HG03103 (cell line): ENCODE measurements at regions not wholly inside any gene's neighbourhood (a gene's known extent, or its start where the extent isn't known, plus 50 kb on each side); places are given as distances from the start of the nearest gene placed in this dataset.

Experiments
- ATAC-seq: cut with Tn5 transposase; IDR thresholded peaks from one replicate; pipeline ENCODE4 v1.9.1; 2021; ENCODE audit warnings: low read depth; ENCODE audit not compliant: unreplicated experiment

DNA sequence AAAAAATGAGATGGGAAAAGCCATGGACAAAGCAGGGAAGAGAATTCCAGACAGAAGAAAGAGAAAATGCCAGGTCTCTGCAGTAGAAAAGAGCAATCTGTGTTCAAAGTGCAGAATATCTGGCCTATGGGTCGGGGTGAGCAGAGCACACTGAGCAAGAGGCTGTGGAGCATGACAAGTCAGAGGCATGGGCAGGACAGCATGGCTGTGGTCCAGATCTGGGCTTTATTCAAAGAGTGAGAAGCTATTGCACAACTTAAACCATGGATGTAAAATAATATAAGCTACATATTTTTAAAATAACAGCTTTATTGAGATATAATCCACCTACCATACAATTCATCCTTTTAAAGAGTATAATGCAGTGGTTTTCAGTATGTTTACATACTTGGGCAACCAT lies 133.1 kb upstream of the SPDL1 start:
- ATAC-seq, result no peak

DNA sequence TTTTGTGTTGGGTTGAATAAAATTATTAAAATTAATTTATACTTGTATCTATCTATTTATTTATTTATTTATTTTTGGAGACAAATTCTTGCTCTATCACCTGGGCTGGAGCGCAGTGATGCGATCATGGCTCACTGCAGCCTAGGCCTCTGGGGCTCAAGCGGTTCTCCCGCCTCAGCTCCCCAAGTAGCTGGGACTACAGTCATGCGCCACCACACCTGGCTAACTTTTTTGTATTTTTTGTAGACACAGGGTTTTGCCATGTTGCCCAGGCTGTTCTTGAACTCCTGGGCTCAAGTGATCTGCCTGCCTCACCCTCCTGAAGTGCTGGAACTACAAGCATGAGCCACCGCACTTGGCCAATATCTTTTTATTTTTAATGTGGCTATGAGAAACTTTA lies 134.7 kb upstream of the SPDL1 start:
- no peak for ATAC-seq

DNA sequence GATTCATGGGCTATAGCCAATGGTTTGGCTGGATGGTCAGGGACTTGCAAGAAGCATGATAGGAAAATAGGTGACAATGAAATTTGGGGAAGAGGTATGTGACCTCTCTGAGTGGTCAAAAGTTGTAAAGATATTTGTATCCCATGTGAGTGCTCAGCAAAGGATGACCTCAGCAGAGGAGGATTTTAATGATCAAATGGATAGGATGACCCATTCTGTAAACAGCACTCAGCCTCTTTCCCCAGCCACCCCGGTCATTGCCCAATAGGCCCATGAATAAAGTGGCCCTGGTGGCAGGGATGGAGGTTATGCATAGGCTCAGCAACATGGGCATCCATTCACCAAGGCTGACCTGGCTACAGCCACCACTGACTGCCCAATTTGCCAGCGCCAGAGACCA lies 138.4 kb upstream of the SPDL1 start:
- ATAC-seq, result no peak

DNA sequence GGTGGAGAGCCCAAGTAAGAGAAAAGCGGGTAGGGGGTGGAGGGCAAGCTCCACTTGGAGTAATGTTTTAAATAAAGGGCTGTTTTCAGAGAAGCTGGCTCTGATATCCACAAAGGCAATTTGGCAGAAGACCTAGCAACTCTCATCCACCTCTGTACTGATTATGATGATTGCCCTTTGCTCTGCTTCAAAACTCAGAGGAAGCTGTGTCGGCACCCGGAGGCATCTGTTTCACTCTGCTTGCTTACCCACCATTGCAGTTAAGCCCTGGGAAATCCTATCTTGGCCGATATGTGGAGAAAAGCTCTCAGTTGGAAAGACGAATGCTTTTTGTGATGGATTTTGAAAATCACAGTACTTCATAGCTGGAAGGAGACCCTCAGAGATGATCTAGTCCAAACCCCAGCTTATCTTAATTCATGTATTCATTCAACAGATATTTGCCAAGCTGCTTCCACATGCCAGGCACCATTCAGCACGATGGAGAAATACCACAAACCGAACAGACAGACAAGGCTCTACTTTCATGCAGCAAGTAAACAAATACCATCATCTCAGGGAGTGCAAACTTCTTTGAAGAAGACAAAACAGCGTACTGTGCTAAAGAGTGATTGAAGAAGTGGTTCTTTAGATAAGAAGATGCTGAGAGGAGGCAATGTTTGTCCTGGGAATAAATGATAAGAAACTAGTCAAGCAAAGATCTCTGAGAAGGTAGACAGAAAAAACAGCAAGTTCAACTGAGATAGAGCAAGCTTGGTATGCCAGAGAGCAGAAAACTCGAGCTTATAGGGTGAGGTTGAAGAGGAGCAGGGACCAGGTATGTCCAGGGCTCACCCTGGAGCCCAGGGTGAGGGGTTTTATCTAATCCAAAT lies 140.4 kb upstream of the SPDL1 start:
- no peak for ATAC-seq

DNA sequence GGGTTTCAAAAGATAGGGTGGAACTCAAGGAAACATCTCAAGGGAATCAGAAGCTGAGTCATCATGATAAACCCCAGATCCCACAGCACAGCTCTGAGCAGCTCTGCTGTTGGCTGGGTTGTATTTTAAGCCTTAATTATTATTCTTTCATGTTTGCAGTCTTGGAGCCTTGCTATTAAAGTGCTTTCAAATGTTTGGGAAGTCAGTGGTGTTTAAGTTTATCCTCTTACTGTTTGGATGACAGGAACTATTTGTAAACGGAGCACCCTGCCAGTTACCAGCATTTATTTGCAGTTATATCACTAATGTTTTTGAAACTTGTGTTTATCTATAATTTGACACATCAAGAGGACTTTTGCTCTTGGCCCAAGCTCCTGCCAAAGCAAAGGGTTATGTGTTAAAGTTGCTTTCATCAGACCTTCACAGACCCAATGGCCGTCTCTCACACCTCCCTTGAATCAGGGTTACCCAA lies 141.1 kb upstream of the SPDL1 start:
- no peak for ATAC-seq

DNA sequence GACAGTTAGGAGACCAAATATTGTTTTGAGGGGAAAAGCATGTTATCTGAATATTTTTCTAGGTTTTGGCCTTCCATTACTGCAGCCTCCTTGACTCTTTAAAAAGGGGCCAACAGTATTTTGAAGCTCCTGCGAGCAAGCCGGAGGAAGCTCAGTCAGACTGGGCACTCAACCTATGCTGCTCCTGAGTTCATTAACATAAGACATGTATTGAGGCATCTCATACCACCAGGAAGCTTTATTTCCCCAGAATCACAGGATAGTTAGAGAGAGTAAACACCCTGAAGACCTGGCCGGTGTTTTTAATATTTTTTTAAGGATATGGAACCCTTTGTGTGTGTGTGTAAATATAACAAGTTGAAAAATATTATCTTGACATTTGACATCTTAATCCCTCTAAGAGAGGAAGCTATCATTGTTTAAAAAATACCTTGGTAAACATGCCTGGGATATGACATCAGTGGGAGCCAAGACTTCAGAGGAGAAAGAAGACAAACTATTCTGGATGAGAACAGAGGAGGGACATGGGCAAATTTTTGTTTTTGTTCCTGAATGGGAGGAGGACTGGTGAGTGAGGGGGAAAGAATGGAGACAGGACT lies 139.3 kb upstream of the SLIT3 start:
- no peak for ATAC-seq

DNA sequence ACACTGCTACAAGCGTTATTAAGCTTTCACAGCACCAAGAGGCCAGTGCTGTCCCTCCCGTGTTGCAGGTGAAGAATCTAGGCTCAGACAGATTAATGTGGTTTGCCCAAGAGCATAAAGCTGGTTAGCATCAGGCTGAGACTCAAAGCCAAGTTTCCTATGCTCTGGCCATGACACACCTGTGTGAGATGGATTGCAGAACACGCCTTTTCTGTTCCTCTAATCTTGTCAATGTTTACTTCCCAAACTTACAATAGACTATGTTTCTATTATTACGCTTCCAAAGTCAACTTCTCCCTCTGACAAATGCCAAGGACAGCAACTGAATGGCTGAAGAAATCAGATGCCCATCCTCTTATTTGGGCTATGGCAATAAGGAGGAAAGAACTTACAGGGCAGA lies 138.4 kb upstream of the SLIT3 start:
- ATAC-seq, result no peak

DNA sequence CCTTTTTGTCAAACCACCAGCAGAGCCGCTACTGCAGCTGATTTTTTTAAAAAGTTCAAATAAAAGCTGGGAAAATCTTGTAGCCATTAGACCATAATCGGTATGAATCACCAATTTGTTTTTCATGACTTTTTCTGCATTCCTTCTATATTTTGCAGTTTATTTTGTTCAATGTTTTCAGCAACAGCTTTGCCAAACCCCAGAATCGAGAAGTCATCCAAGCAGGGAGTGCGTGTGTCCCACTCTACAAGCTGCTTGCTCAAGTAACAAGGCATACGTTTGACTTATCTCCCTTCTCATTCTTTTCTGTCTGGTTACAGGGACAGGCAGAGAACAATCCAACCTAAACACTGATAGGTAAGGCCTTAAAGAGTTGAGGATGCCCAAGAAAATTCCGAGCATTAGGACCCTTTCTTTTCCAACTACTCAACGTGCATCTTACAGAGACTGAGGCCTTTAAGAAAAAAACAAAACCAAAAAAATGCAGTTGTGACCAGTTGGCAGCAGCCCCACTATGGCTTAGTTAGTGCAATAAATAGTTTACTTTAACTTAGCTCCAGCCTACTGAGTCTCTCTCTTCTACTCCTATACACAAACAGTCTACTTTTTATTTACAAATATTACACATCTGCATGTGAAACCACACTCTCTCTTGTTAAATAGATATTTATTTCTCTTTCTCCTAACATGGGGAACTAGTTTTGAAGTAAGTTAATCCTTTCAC lies 134.7 kb upstream of the SLIT3 start:
- ATAC-seq, result no peak

DNA sequence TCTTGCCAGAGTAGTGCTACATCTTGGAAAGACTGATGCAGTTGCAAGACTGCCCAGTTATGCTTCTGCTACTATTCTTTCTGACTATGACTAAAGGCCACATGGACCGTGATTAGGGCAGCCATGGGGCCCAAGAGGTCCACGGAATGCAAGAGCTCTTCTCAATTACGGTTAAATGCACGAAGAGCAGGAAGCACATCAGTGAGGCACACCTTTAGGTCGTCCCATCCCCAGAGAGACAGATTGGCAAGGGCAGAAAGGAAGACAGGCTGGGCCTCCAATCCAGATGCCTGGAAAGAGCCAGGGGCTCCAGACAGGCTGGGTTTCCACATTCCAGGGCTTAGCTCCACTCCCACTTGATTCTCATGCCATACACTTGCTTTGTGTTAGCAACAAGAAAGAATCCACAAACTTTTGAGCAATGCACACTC lies 132.3 kb upstream of the SLIT3 start:
- ATAC-seq, result no peak

DNA sequence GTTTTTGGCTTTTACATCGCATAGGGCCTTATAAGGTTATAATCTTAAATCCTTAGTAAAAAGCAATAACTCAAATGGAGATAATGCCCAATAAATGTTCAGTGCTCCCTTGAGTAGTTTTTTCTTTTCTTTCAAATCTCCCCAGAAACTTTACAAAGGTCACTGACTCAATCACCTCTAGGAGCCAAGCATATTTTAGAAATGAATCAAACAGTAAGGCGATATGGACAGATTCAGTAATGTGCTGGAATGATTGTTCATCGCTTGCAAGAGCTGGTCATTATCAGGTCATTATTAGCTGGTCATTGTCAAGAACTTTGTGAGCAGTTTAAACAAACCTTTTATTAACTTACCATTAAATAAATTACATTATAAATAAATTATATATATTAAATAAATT lies 130.4 kb upstream of the SLIT3 start:
- ATAC-seq, result no peak

DNA sequence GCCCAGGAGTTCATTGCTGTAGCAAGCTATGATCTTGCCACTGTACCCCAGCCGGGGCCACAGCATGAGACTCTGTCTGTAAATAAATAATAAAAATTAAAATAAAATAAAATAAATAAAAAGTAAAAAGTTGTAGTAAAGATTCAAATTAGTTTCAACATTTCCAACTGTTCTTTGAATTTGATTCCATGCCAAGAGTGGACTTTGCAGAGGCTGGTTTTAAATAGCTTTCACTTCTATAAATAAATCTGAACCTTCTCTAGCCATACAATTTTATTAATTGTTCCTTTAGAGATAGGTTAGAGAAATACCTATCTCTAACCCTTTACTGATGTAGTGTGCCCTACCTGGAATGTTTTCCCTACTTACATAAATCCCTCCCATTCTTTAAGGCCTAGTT lies 129.7 kb upstream of the SLIT3 start:
- no peak for ATAC-seq

DNA sequence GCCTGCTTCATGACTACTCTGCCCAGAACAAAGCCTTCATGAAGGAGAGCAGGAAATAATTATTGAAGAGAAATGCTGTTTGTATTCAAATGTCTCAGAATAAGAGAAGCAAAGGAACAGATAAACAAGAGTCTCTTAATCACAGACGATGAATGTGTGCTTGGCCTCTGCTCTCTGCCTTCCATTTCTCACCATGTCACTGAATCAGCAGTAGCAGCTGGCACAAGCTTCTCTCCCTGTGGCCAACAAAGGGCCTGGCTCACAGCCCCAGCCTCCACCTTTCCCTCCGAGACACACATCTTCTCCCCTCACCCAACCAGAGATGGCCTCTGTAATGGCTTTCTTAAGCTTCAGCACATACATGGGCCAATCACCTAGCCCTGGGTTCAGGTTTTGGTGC lies 128.1 kb upstream of the SLIT3 start:
- ATAC-seq, result no peak

DNA sequence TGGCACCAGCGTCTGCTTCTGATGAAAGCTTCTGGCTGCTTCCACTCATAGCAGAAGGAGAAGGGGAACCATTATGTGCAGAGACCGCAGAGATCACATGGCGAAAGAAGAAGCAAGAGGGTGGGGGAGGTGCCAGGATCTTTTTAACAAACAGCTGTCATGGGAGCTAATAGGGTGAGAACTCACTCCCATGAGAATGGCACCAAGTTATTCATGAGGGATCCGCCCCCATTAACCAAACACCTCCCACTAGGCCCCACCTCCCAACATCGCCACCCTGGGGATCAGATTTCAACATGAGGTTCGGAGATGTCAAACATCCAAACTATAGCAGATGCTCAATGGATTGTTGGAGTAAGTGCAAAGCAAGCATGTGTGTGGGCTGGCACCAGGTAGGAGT lies 125.8 kb upstream of the SLIT3 start:
- no peak for ATAC-seq

DNA sequence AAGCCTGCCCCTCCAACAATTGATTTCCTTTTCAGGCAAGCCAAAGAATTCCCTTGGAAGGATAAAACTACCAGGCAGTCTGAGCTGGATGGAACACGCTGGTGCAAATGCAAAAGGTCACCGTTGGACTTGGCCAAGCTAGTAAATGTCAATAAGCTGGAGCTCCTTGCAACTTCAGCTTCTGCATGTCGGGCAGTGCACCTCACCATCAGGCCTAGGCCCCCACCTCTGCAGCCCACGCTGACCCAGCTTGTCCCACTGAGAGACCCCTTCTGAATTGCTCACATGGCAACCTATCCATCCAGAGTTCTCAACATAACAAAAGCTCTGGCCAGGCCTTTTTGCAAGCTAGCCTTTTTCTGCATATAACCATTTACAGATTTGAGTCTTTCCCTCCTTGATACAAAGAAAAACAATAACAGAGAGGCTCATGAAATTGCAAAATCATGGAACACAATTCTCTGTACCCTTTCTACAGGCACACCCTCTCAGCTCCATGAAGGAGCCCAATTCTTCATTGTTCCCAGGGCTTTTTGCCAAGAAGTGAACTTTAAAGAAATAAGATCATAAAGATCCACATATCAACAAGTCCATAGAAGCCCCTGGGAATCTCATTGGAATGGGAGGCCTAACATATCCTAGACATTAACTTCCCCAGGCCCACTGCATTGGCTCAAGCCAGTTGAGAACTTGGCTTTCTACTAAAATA lies 123.9 kb upstream of the SLIT3 start:
- no peak for ATAC-seq

DNA sequence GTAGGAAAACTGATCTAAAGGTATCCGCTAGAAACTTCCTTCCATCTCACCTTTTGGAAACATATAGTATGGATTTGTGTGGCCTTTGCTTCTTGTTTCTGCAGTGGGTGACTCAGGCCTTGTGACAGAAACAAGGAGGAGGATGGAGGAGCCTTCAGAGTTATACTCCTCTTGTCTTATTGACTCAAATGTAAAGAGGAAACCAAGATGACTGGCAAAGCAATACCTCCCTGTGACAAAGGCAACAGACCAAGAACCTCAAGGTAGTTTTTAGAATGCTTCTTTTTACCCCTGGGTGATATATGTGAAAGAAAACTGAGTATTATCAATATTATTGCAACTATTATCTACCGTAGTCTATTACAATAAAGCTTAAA lies 123.3 kb upstream of the SLIT3 start:
- no peak for ATAC-seq

DNA sequence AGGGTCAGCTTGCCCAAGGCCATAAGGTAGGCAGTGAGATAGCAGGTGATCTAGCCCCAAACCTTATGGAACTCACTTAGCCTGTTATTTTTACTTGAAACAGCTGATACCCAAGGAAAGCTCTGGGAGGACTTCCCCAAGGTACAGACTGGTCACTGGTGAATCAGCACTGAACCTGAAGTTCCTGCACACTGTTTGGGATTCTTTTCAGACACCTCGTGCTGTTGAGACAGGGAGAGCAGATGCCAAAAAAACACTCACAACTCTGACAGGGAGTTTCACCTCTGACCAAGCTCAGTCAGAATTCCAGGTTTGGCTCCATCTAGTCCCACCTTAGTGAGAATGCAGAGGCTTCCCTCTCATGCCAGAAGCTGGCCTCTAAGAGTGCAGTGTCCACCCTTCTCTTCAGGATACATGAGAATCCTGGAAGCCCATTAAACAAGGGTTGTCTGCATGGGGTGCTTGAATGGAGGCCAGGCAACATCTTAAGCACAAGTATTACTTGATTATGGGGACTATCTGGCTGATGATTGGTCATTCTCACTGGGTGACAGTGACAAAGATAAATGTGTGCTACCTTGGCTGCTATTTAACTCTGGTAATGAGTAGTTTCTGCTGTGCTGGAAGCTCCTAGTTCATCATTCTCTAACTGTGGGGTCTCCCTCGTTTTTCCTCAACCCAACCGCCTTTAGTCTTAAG lies 122.8 kb upstream of the SLIT3 start:
- no peak for ATAC-seq

DNA sequence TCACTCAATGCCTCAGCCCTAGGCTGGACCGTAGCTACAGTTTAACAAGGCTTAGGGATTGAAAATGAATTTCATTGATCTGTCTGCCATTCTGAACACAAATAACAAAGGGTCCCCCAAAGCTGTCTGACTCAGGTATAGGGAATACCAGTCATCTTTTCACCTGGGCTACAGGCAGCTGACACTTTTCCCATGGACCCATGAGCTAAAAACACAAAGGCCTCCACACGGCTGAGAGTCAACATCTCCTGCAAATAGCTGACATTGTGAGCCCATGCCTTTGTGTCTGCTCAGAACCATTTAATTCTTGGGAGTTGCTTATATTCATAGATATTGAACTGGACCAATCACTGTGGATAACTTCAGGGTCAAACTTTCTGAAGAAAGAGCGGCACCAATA lies 121.1 kb upstream of the SLIT3 start:
- no peak for ATAC-seq

DNA sequence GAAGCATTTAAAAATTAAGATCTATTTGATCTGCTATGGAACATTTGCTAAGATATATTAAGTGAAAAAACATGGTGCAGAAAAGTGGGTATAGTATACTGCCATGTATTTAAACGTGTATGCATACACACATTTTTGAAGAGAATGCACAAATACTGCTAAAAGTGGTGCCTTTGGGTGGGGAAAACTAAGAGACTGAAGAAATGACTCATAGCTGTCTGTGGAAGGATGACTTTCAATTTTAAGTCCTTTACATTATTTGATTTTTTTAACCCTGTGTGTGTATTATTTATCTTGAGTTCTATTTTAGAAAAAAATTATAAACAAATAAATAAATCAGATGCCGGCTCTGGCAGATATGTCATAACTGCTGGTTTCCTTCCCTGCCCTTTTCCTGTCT lies 120.7 kb upstream of the SLIT3 start:
- ATAC-seq, result no peak

DNA sequence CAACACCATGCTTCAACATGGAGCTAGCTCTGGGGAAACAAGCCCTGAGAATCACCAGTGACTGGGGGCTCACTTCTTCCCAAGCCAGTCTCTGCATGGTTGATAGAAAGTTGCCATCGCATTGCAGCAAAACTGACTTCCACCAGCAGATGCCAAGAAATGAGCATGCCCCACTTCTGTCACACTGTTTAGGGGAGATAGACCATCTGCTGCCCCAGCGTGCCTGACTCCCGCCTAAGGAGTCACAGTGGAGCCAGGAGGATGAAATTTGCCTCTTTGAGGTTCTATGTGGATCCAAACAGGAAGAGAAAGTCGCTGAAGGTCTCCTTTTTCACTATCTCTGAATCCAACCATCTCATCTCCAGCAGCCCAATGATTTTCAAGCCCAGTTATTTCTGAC lies 116.7 kb upstream of the SLIT3 start:
- ATAC-seq, result no peak

DNA sequence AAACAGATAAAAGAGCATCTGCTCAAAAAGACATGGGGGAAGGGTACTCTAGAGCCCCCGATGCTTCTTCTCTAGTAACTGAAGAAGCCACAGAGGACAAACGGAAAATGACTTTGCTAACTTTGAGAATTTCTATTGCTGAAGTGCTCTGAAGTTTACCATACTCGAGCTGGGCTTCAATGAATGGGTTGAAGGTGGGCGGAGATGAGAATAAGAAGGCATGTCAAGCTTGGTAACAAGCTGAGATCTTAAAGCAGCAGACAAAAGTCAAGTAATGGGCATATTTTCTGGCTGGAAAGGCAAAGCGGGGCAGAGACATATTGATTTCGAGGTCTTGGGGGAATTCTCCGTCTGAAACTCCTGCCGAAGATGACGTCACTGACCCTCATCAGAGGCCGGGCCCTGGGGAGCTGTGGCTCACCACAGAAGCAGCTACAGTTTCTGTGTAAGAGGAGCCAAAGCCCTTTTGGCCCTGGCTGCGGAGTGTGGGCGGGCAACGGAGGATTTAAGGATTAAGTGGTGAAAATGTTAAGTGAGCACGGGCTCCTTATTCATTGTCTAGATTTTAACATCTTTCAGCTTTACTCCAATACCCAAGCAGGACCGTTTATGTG lies 115.8 kb upstream of the SLIT3 start:
- peak; percentile 86 for ATAC-seq
